ENCODE measurements at regions not wholly inside any gene's neighbourhood (a gene's known extent, or its start where the extent isn't known, plus 50 kb on each side); places are given as distances from the start of the nearest gene placed in this dataset.

DNA sequence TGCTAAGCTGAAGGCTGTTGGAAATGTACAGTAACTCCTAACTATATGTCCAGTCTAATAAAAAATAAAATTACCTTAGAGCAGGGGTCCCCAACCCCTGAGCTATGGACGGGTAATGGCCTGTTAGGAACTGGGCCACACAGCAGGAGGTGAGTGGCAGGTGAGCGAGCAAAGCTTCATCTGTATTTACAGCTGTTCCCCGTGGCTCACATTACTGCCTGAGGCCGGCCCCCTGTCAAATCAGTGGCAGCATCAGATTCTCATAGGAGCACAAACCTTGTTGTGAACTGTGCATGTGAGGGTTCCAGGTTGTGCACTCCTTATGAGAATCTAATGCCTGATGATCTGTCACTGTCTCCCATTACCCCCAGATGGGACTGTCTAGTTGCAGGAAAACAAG is 73.1 kb upstream of the CXCR4 start:
- TF ChIP-seq, protein P1, sequence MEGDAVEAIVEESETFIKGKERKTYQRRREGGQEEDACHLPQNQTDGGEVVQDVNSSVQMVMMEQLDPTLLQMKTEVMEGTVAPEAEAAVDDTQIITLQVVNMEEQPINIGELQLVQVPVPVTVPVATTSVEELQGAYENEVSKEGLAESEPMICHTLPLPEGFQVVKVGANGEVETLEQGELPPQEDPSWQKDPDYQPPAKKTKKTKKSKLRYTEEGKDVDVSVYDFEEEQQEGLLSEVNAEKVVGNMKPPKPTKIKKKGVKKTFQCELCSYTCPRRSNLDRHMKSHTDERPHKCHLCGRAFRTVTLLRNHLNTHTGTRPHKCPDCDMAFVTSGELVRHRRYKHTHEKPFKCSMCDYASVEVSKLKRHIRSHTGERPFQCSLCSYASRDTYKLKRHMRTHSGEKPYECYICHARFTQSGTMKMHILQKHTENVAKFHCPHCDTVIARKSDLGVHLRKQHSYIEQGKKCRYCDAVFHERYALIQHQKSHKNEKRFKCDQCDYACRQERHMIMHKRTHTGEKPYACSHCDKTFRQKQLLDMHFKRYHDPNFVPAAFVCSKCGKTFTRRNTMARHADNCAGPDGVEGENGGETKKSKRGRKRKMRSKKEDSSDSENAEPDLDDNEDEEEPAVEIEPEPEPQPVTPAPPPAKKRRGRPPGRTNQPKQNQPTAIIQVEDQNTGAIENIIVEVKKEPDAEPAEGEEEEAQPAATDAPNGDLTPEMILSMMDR (IDR thresholded peaks at IDR 0.05) = no peak
- no peak for TF ChIP-seq POLR2A (IDR thresholded peaks at IDR 0.05)

All from right lobe of liver (tissue), 4 donors.